Progenitor cell of endocrine pancreas (in vitro differentiated cells): ENCODE measurements at regions not wholly inside any gene's neighbourhood (a gene's known extent, or its start where the extent isn't known, plus 50 kb on each side); places are given as distances from the start of the nearest gene placed in this dataset.

Experiments
- DNase-seq: peaks from one replicate; pipeline ENCODE4 v3.0.0; 2021; ENCODE audit warnings: low spot score; ENCODE audit not compliant: unreplicated experiment
- H3K27ac Mint-ChIP-seq: 2 replicates; pipeline ENCODE4 v1.8.0; 2021; ENCODE audit warnings: mild to moderate bottlenecking, moderate library complexity, mixed read lengths
- H3K27me3 Mint-ChIP-seq: 2 replicates; pipeline ENCODE4 v1.8.0; 2021; ENCODE audit warnings: mixed read lengths
- H3K36me3 Mint-ChIP-seq: 2 replicates; pipeline ENCODE4 v1.8.0; 2022; ENCODE audit warnings: mixed read lengths; ENCODE audit not compliant: insufficient read depth
- H3K4me1 Mint-ChIP-seq: 2 replicates; pipeline ENCODE4 v1.8.0; 2021; ENCODE audit warnings: low read depth, mixed read lengths
- H3K4me3 Mint-ChIP-seq: 2 replicates; pipeline ENCODE4 v1.8.0; 2021; ENCODE audit warnings: low read depth, mild to moderate bottlenecking, moderate library complexity, mixed read lengths
- H3K9me3 Mint-ChIP-seq: 2 replicates; pipeline ENCODE4 v1.8.0; 2021; ENCODE audit warnings: low read depth, mixed read lengths
- TF ChIP-seq, protein P1 (sequence below): fragments of 200-600 bp; sonication (generic); IDR thresholded peaks from one replicate; pipeline ENCODE4 v1.5.0; 2021; ENCODE audit warnings: antibody characterized with exemption, mild to moderate bottlenecking; ENCODE audit not compliant: unreplicated experiment

DNA sequence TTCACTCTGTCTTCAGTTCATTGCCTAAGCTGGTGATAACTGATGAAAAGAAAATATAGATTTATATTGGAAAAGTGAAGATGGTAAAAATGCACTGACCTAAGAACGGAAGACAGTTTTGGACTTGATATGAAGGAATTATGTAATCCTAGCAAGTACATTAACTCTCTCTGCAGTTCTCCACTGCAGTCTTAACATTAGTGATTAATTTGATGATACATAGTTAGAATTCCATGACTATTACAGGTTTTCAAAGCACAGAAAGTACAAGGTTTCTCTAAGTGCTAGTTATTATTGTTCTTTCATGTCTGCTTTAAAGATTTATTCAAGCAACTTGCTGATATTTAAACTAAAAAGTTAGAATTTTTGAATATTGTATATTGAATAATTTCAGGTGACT is 1591.7 kb upstream of the ADGRL3 start:
- no peaks in the 10 kb centered on the region for H3K4me1 Mint-ChIP-seq
- no peak for DNase-seq
- TF ChIP-seq, protein P1, sequence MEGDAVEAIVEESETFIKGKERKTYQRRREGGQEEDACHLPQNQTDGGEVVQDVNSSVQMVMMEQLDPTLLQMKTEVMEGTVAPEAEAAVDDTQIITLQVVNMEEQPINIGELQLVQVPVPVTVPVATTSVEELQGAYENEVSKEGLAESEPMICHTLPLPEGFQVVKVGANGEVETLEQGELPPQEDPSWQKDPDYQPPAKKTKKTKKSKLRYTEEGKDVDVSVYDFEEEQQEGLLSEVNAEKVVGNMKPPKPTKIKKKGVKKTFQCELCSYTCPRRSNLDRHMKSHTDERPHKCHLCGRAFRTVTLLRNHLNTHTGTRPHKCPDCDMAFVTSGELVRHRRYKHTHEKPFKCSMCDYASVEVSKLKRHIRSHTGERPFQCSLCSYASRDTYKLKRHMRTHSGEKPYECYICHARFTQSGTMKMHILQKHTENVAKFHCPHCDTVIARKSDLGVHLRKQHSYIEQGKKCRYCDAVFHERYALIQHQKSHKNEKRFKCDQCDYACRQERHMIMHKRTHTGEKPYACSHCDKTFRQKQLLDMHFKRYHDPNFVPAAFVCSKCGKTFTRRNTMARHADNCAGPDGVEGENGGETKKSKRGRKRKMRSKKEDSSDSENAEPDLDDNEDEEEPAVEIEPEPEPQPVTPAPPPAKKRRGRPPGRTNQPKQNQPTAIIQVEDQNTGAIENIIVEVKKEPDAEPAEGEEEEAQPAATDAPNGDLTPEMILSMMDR = no peak
- no peaks in the 10 kb centered on the region for H3K27me3 Mint-ChIP-seq
- no peaks in the 10 kb centered on the region for H3K9me3 Mint-ChIP-seq
- H3K36me3 Mint-ChIP-seq = no peaks in the 10 kb centered on the region
- H3K4me3 Mint-ChIP-seq = no peak overlapping the region
- H3K27ac Mint-ChIP-seq = no peak overlapping the region

DNA sequence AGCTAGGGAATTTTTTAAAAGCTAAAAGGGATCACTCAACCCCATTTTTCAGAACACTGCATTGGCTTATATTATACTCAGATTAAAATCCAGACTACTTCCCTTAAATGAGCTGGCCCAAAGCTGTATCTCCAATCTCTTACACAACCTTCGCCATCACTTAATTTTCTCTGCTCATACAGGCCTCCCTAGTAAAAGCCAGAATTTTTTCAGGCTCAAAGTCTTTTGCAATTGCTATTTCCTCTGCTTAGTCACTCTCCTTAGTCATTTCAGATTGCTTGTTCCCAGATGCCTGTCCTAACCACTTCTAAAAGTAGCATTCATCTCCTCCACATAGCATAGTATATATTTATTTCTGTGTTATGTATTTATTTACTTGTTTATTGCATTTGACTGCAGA is 1587.9 kb upstream of the ADGRL3 start:
- no peak overlapping the region for H3K4me3 Mint-ChIP-seq
- H3K27ac Mint-ChIP-seq = no peak overlapping the region
- TF ChIP-seq, protein P1 = no peak
- H3K4me1 Mint-ChIP-seq = no peaks in the 10 kb centered on the region
- H3K36me3 Mint-ChIP-seq = no peaks in the 10 kb centered on the region
- no peak for DNase-seq
- no peaks in the 10 kb centered on the region for H3K27me3 Mint-ChIP-seq
- H3K9me3 Mint-ChIP-seq = no peaks in the 10 kb centered on the region

DNA sequence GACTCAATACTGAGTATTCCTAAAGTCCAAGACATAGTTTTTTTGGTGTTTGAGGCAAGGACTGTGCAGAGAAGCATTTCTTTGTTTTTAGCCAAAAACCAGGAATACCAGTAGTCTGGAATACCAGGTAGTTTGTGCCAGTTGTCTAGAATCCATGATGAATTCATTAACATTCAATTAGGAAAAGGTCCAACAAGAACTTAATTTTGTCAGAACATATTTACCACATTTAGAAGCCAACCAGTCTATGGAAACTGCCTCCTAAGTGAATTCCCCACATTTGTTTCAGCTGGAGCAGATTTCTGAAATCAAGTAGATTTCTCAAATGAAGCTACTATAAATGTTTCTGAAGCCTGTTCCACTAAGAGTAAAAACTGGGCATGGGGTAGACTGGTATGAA is 1584.8 kb upstream of the ADGRL3 start:
- no peaks in the 10 kb centered on the region for H3K27me3 Mint-ChIP-seq
- no peak overlapping the region for H3K4me3 Mint-ChIP-seq
- no peak overlapping the region for H3K27ac Mint-ChIP-seq
- no peaks in the 10 kb centered on the region for H3K36me3 Mint-ChIP-seq
- DNase-seq = no peak
- H3K4me1 Mint-ChIP-seq = no peaks in the 10 kb centered on the region
- H3K9me3 Mint-ChIP-seq = no peaks in the 10 kb centered on the region
- TF ChIP-seq, protein P1 = no peak

DNA sequence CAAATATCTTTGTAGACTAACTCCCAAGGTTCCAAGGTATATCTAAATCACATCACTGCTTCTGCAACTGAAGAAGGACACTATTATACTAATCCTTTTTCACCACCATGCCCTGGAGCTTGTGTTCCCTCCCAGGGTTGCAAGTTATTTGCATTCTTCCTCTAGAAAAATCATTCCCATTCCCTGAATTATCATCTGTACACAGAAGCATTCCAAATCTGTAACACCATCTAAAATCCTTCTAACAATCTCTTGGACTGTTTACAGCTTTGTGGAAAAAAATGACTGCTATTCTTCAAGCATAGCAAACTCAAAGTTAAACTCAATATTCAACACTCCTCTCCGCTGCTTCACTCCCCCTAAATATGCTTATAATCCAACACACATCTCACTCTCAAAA is 1570.8 kb upstream of the ADGRL3 start:
- Mint-ChIP-seq H3K27ac (no peak overlapping the region), H3K36me3 (no peaks in the 10 kb centered on the region), H3K4me3 (no peak overlapping the region), H3K4me1 (no peaks in the 10 kb centered on the region), H3K27me3 (no peaks in the 10 kb centered on the region), H3K9me3 (no peaks in the 10 kb centered on the region)
- DNase-seq = no peak
- TF ChIP-seq, protein P1 = no peak

DNA sequence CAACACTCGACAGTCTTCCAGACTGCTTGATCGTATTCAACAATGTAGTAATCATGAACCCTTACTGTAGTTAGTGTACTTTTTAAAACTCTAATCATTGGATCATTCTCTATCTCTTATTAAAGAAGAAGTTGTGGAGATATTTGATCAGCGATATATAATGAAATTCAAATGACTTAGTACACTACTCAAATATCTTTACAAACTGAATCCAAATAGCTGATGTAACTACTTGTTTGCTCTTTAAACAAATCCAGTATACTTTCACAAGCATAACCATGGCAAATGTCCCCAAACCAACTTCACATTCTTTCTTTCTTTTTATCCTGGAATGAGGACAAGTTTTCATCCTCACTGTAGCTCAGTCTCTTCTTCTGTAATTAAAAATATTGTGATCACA is 1569.9 kb upstream of the ADGRL3 start:
- DNase-seq = no peak
- Mint-ChIP-seq H3K4me1 (no peaks in the 10 kb centered on the region), H3K9me3 (no peaks in the 10 kb centered on the region), H3K4me3 (no peak overlapping the region), H3K27ac (no peak overlapping the region), H3K36me3 (no peaks in the 10 kb centered on the region), H3K27me3 (no peaks in the 10 kb centered on the region)
- TF ChIP-seq, protein P1 = no peak
